SK-N-MC (cell line): ENCODE measurements at regions not wholly inside any gene's neighbourhood (a gene's known extent, or its start where the extent isn't known, plus 50 kb on each side); places are given as distances from the start of the nearest gene placed in this dataset.
A peak's percentile ranks its signal among the peaks of the same experiment; 100 is the strongest.

Source experiments
- DNase-seq: peaks from one replicate; pipeline ENCODE4 v3.0.0-alpha.2; 2011; ENCODE audit warnings: low read depth, low spot score
- H3K27ac ChIP-seq: fragments of 200-600 bp; sonication (generic); 2 replicates; pipeline ENCODE4 v1.5.1; 2016; ENCODE audit warnings: mixed run types
- H3K36me3 ChIP-seq: fragments of 200-600 bp; sonication (generic); 2 replicates; pipeline ENCODE4 v1.6.1; 2017; ENCODE audit warnings: antibody characterized with exemption, low read length, mixed read lengths; ENCODE audit not compliant: insufficient read depth
- H3K4me3 ChIP-seq: fragments of 200-600 bp; sonication (generic); 2 replicates; pipeline ENCODE4 v1.5.1; 2016
- H3K9ac ChIP-seq: fragments of 200-600 bp; sonication (generic); 2 replicates; pipeline ENCODE4 v1.8.0; 2017; ENCODE audit warnings: mixed run types, mixed read lengths; ENCODE audit not compliant: insufficient read length
- H3K9me3 ChIP-seq: fragments of 200-600 bp; sonication (generic); 2 replicates; pipeline ENCODE4 v1.6.1; 2017; ENCODE audit warnings: low read depth, mild to moderate bottlenecking, antibody characterized with exemption, low read length, moderate library complexity, mixed read lengths
- EZH2 ChIP-seq: fragments of 200-600 bp; sonication (generic); IDR thresholded peaks from one replicate; pipeline ENCODE4 v1.6.1; 2017; ENCODE audit warnings: antibody characterized with exemption
- FOXP2 ChIP-seq: optimal IDR thresholded peaks from 2 replicates; pipeline ENCODE3; 2011; ENCODE audit warnings: mild to moderate bottlenecking, moderate library complexity; ENCODE audit not compliant: insufficient read depth; ENCODE audit errors: extremely low read length, control extremely low read depth
- POLR2AphosphoS5 ChIP-seq: IDR thresholded peaks from 2 replicates; pipeline ENCODE4 v1.6.1; 2012; ENCODE audit warnings: mild to moderate bottlenecking, low read depth, low read length, borderline replicate concordance

DNA sequence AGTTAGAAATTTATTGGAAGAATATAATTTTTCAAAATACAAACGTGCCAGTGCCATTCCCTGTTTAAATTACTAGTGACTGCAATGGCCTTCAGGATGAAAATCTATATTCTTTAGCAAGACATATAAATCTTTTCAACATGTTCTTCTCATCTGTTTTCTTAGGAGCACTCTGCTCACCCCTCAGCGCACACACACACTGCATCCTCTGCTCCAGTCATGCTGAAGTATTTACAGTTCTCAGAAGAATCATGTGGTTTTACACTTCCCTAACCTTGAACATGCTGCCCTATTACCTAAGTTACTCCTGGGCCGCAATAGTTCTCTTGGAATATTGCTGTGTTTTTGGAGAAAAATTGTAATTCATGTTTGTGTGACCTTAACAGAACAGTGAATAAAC lies 820.6 kb downstream of the CDH8 start:
- no peak for DNase-seq
- no peaks in the 10 kb centered on the region for H3K9me3 ChIP-seq
- no peak for TF ChIP-seq POLR2AphosphoS5
- TF ChIP-seq FOXP2, result no peak
- TF ChIP-seq EZH2, result no peak
- H3K9ac ChIP-seq, result no peak overlapping the region
- no peaks in the 10 kb centered on the region for H3K36me3 ChIP-seq
- no peak overlapping the region for H3K4me3 ChIP-seq
- H3K27ac ChIP-seq, result no peak overlapping the region

DNA sequence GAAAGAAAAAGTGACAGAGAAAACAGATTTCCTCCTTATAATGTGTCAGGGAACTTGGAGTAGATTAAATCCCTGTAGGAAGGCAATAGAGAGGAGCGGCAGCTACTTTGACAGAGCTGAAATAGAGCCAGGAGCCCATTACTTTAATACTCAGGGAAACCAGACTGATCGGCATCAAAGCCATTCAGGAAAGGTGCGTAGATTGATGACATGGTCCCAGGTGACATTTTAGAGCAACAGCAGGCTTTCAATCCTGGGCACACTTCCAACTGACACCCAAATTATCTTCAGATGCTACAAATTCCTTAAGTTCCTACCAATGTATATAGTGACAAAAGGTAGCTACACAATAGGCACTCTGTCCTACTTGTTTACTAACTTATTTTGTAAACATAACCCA lies 821.5 kb downstream of the CDH8 start:
- Histone ChIP-seq H3K36me3 (no peaks in the 10 kb centered on the region), H3K4me3 (no peak overlapping the region), H3K9ac (no peak overlapping the region), H3K27ac (no peak overlapping the region), H3K9me3 (no peaks in the 10 kb centered on the region)
- DNase-seq, result no peak
- no peak for TF ChIP-seq FOXP2
- TF ChIP-seq POLR2AphosphoS5, result no peak
- no peak for TF ChIP-seq EZH2

DNA sequence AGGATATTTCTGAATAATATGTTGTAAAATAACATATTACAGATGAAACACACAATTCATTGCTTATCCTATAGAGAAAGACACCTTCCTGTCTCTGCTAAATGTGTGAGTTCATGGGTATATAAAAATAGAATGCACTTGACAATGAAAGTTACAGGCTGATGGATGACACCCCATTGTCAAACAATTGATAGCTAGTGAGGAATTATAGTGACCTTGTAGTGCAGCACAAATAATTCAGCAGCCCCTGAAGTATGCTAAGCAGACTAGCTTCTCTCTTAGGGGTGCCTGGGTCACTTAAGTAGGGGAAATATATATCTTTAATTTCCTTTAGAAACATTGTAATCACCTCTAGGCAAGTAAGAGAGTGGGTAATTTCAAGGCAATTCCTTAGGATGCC lies 826.2 kb downstream of the CDH8 start:
- Histone ChIP-seq H3K9ac (no peak overlapping the region), H3K36me3 (no peaks in the 10 kb centered on the region), H3K9me3 (no peaks in the 10 kb centered on the region), H3K4me3 (no peak overlapping the region), H3K27ac (no peak overlapping the region)
- DNase-seq, result no peak
- no peak for TF ChIP-seq POLR2AphosphoS5
- no peak for TF ChIP-seq EZH2
- TF ChIP-seq FOXP2, result no peak

DNA sequence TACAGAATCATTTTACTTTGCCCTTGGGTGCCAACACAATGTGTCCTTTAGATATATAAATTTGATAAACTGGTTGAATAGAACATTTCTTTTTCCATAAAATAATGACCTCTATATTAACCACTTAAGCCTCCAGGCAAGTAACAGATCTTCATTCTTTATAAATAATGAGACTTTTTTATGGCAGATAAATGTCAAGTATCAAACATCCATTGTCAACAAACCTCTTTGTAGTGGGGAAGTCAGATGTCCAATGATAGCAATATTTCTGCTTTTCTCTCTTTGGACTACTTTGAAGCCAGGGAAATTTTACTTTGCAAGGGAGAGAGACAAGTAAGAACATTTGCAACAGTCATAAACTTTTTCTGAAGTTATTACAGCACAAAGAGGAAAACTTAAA lies 841.2 kb downstream of the CDH8 start:
- H3K27ac ChIP-seq, result no peak overlapping the region
- H3K9me3 ChIP-seq, result no peaks in the 10 kb centered on the region
- no peak for TF ChIP-seq FOXP2
- TF ChIP-seq EZH2, result no peak
- no peak for TF ChIP-seq POLR2AphosphoS5
- no peaks in the 10 kb centered on the region for H3K36me3 ChIP-seq
- no peak overlapping the region for H3K9ac ChIP-seq
- DNase-seq, result no peak
- no peak overlapping the region for H3K4me3 ChIP-seq

GRCh38 chr16:61194573-61194972 lies 841.7 kb downstream of the CDH8 start:
- H3K36me3 ChIP-seq, result no peaks in the 10 kb centered on the region
- no peak overlapping the region for H3K4me3 ChIP-seq
- no peak overlapping the region for H3K9ac ChIP-seq
- DNase-seq, result no peak
- no peak for TF ChIP-seq POLR2AphosphoS5
- TF ChIP-seq FOXP2, result no peak
- TF ChIP-seq EZH2, result no peak
- no peaks in the 10 kb centered on the region for H3K9me3 ChIP-seq
- H3K27ac ChIP-seq, result no peak overlapping the region

GRCh38 chr16:61182391-61182790 lies 853.8 kb downstream of the CDH8 start:
- peak; percentile 67 for DNase-seq
- peak overlapping the region; percentile 19; the same call in 1 of the 2 replicates for H3K4me3 ChIP-seq
- H3K36me3 ChIP-seq, result no peaks in the 10 kb centered on the region
- peak overlapping the region; percentile 22; the same call in 1 of the 2 replicates for H3K27ac ChIP-seq
- TF ChIP-seq POLR2AphosphoS5 (no peak), EZH2 (no peak), FOXP2 (no peak)
- H3K9me3 ChIP-seq, result no peaks in the 10 kb centered on the region
- H3K9ac ChIP-seq, result no peak overlapping the region

DNA sequence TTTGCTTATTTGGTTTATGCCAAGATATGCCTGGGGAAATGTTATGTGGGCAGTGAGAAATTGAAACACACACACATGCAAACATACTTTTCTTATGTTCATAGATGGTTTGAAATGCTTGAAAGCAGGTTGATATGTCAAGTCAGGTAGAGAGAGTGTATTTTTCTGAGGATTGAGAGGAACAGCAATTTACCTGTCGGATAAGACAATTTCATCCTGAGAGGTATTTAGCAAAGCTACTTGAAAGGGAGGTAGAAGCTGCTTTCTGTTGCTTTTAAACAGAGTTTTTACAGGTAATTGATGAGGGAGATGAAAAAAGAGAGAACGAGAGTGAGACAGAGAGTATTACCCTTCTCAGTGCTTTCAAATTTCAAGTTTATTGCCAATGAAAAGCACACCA lies 854.3 kb downstream of the CDH8 start:
- no peaks in the 10 kb centered on the region for H3K36me3 ChIP-seq
- TF ChIP-seq EZH2 (no peak), FOXP2 (no peak), POLR2AphosphoS5 (no peak)
- DNase-seq, result no peak
- H3K9me3 ChIP-seq, result no peaks in the 10 kb centered on the region
- no peak overlapping the region for H3K4me3 ChIP-seq
- H3K27ac ChIP-seq, result no peak overlapping the region; the same call in 1 of the 2 replicates
- H3K9ac ChIP-seq, result no peak overlapping the region

DNA sequence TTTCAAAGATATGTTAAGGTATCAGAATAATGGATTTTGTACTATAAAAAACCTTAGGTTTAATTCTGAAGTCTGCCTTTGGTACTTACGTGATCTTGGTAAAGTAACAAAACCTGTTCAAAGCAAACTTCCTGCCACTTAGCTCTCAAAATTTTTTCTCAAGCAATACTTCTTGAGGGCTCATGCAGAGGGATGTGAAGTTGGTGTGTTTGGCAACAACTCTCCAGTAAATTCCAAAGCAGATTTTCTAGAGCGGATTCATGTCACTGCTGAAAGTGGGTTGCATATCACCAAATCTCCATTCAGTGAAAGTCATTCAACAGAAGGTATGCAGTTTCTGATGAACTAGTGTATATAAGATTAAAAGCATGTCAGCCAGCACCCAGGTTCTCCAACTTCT lies 856.7 kb downstream of the CDH8 start:
- Histone ChIP-seq H3K4me3 (no peak overlapping the region), H3K36me3 (no peaks in the 10 kb centered on the region), H3K9ac (no peak overlapping the region), H3K9me3 (no peaks in the 10 kb centered on the region), H3K27ac (no peak overlapping the region)
- no peak for DNase-seq
- TF ChIP-seq POLR2AphosphoS5 (no peak), EZH2 (no peak), FOXP2 (no peak)

- DNase-seq, result no peak
- H3K9me3 ChIP-seq, result no peaks in the 10 kb centered on the region
- no peaks in the 10 kb centered on the region for H3K36me3 ChIP-seq
- no peak overlapping the region for H3K4me3 ChIP-seq
- H3K27ac ChIP-seq, result no peak overlapping the region
- H3K9ac ChIP-seq, result no peak overlapping the region
- TF ChIP-seq EZH2, result no peak
- no peak for TF ChIP-seq POLR2AphosphoS5
- no peak for TF ChIP-seq FOXP2
Observed at GRCh38 chr16:61165797-61166196, 870.4 kb downstream of the CDH8 start.
